T-helper 1 cell treated with Interleukin-12 subunit alpha and Interleukin-12 subunit beta and Interleukin-4 antibody, amounts not matched to agents 30 μg/mL and 1 μg/mL, for 36 hours (primary cell): ENCODE measurements at regions not wholly inside any gene's neighbourhood (a gene's known extent, or its start where the extent isn't known, plus 50 kb on each side); places are given as distances from the start of the nearest gene placed in this dataset.

ENCODE experiments used
- H3K27ac Mint-ChIP-seq: one replicate; pipeline ENCODE4 v1.8.0; 2021; ENCODE audit warnings: mild to moderate bottlenecking, mixed read lengths
- H3K27me3 Mint-ChIP-seq: one replicate; pipeline ENCODE4 v1.8.0; 2021; ENCODE audit warnings: low read depth, mixed read lengths
- H3K36me3 Mint-ChIP-seq: one replicate; pipeline ENCODE4 v1.8.0; 2021; ENCODE audit warnings: low read depth, mixed read lengths
- H3K4me1 Mint-ChIP-seq: one replicate; pipeline ENCODE4 v1.8.0; 2021; ENCODE audit warnings: low read depth, mixed read lengths
- H3K4me3 Mint-ChIP-seq: one replicate; pipeline ENCODE4 v1.8.0; 2021; ENCODE audit warnings: mild to moderate bottlenecking, moderate library complexity, mixed read lengths
- H3K9me3 Mint-ChIP-seq: one replicate; pipeline ENCODE4 v1.8.0; 2021; ENCODE audit warnings: mixed read lengths

DNA sequence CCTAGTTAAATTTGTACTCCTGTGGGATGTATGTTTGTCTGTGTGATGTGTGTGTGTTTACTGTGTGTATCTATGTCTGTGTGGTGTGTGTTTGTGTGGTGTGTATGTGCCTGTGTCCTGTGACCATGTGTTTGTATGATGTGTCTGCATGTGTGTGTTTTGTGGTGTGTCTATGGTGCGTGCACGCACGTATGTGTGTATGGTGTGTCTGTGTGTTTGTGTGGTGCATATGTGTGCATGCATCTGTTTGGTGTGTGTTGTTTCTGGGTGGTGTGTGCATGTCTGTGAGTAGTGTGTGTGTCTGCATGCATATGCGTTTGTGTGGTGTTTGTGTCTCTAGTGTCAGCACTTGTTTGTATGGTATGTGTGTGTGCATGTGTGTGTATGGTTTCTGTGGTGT lies 174.2 kb upstream of the RBFOX1 start:
- Mint-ChIP-seq H3K27me3 (no peaks in the 10 kb centered on the region), H3K4me3 (no peak overlapping the region), H3K9me3 (peaks cover 38% of the 10 kb centered on the region), H3K4me1 (no peaks in the 10 kb centered on the region), H3K27ac (no peak overlapping the region), H3K36me3 (no peaks in the 10 kb centered on the region)

- H3K27me3 Mint-ChIP-seq, result no peaks in the 10 kb centered on the region
- H3K36me3 Mint-ChIP-seq, result no peaks in the 10 kb centered on the region
- H3K4me1 Mint-ChIP-seq, result no peaks in the 10 kb centered on the region
- peaks cover 60% of the 10 kb centered on the region for H3K9me3 Mint-ChIP-seq
- H3K27ac Mint-ChIP-seq, result no peak overlapping the region
- no peak overlapping the region for H3K4me3 Mint-ChIP-seq
Observed at GRCh38 chr16:7150230-7150629, 182.4 kb upstream of the RBFOX1 start.

DNA sequence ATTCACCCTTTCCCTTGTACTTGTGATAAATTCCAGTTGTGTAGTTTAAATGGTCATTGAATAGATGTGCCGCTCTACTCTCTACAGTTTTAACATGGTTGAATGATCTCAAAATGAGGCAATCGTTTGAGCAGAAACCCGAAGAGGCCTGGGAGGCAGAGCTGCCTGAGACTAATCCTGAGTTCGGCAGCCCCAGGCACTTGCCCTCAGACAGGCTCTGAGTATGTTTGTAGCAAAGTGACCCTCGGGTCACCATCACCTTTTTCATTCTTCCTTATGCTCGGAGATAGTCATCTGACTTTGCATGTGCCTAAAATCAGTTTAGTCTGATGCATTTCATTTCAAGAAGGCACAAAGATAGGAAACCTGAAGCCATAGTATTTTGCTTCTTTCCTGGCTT lies 184.0 kb upstream of the RBFOX1 start:
- Mint-ChIP-seq H3K27me3 (no peaks in the 10 kb centered on the region), H3K36me3 (no peaks in the 10 kb centered on the region), H3K27ac (no peak overlapping the region), H3K4me1 (no peaks in the 10 kb centered on the region), H3K4me3 (no peak overlapping the region), H3K9me3 (peaks cover 68% of the 10 kb centered on the region)

DNA sequence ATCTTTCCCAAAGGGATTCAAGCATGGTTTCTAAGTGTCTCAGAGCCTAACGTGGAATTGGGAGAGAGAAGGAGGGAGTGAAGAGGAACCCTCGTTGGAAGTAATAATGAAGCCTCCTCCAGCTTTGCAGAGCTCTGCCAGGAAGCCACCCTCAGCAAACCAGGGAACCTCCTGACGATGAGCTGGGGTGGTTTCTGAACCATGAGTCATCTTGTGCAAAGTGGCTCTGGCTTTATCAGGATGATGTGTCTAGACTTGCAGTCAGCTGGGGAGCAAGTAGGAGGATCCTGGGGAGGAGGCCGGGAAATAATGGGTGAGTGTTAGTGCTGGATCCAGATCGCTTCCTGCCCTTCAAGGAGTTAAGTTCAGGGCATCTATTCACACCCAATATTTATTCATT lies 191.7 kb upstream of the RBFOX1 start:
- Mint-ChIP-seq H3K4me3 (no peak overlapping the region), H3K36me3 (no peaks in the 10 kb centered on the region), H3K27me3 (no peaks in the 10 kb centered on the region), H3K4me1 (no peaks in the 10 kb centered on the region), H3K27ac (no peak overlapping the region), H3K9me3 (peaks cover 60% of the 10 kb centered on the region)

DNA sequence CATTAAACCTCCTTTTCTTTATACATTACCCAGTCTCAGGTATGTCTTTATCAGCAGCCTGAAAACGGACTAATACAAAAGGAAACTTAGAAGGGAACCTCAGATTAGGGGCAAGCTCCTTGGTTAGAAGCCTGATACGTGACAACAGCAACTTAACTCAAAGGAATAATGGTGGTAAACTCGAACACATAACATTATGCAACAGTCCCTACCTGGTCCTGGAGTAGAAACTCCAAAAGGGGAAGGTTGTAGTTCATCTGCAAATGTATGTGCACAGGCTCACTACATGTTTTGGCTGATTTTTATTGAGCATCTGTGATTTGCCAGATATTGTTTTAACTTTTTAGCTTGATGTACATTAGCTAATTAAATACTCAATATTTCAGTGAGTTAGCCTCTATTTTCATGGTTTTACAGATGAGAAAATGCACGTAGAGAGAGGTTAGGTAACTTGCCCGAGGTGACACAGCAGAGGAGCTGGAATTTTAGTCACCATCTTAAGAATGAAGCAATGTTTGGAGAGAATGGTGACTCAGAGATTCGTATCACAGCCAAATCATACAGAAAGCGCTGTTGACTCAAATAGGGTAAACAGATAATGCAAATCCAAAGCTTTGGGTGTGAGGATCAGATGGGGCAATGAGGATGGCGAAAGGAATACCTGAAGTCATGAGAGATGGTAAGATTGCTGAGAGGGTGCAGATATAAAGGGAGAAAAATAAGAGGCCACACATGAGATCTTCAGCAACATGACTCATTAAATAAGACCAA lies 194.9 kb upstream of the RBFOX1 start:
- Mint-ChIP-seq H3K27ac (no peak overlapping the region), H3K4me3 (no peak overlapping the region), H3K27me3 (no peaks in the 10 kb centered on the region), H3K36me3 (no peaks in the 10 kb centered on the region), H3K4me1 (no peaks in the 10 kb centered on the region), H3K9me3 (peaks cover 45% of the 10 kb centered on the region)

DNA sequence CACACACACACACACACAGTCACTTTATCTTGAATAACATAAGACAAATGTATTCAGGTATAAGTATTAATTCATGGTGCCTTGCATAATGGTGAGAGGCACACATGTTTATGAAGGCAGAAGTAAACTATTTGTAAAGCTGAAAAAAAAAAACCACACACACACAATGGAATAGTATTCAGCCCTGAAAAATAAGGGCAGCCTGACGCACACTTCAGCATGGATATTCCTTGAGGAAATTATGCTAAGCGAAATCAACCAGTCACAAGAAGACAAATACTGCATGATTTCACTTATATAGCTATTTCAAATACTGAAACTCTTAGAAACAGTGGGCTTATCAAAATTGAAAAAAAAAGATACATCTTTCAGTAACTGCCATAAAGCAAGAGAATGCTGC lies 200.2 kb upstream of the RBFOX1 start:
- no peaks in the 10 kb centered on the region for H3K4me1 Mint-ChIP-seq
- no peaks in the 10 kb centered on the region for H3K27me3 Mint-ChIP-seq
- no peak overlapping the region for H3K27ac Mint-ChIP-seq
- peaks cover 30% of the 10 kb centered on the region for H3K9me3 Mint-ChIP-seq
- no peaks in the 10 kb centered on the region for H3K36me3 Mint-ChIP-seq
- no peak overlapping the region for H3K4me3 Mint-ChIP-seq

- H3K27ac Mint-ChIP-seq, result no peak overlapping the region
- peaks cover 23% of the 10 kb centered on the region for H3K9me3 Mint-ChIP-seq
- no peak overlapping the region for H3K4me3 Mint-ChIP-seq
- H3K4me1 Mint-ChIP-seq, result no peaks in the 10 kb centered on the region
- no peaks in the 10 kb centered on the region for H3K36me3 Mint-ChIP-seq
- no peaks in the 10 kb centered on the region for H3K27me3 Mint-ChIP-seq
Observed at GRCh38 chr16:7124701-7125100, 207.9 kb upstream of the RBFOX1 start.

DNA sequence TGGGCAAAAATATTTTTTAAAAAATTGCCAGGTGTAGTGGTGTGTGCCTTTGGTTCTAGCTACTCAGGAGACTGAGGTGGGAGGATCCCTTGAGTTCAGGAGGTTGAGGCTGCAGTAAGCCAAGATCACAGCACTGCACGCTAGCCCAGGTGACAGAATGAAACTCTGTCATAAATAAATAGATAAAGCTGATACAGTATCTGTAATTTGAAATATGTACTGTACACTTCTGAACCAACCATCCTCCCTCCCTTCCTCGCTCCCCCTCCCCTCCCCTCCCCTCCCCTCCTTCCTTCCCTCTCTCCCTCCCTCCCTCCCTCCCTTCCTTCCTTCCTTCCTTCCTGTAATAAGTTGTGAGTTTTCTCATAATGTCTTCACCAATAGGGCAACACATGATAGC lies 208.4 kb upstream of the RBFOX1 start:
- H3K36me3 Mint-ChIP-seq, result no peaks in the 10 kb centered on the region
- H3K4me3 Mint-ChIP-seq, result no peak overlapping the region
- no peak overlapping the region for H3K27ac Mint-ChIP-seq
- H3K27me3 Mint-ChIP-seq, result no peaks in the 10 kb centered on the region
- H3K9me3 Mint-ChIP-seq, result peaks cover 27% of the 10 kb centered on the region
- H3K4me1 Mint-ChIP-seq, result no peaks in the 10 kb centered on the region

- Mint-ChIP-seq H3K27me3 (no peaks in the 10 kb centered on the region), H3K36me3 (no peaks in the 10 kb centered on the region), H3K4me1 (no peaks in the 10 kb centered on the region), H3K9me3 (peaks cover 25% of the 10 kb centered on the region), H3K4me3 (no peak overlapping the region), H3K27ac (no peak overlapping the region)
Observed at GRCh38 chr16:7116734-7117133, 215.9 kb upstream of the RBFOX1 start.

GRCh38 chr16:7115898-7116297 lies 216.7 kb upstream of the RBFOX1 start:
- Mint-ChIP-seq H3K4me1 (no peaks in the 10 kb centered on the region), H3K36me3 (no peaks in the 10 kb centered on the region), H3K9me3 (peaks cover 25% of the 10 kb centered on the region), H3K27ac (no peak overlapping the region), H3K4me3 (no peak overlapping the region), H3K27me3 (no peaks in the 10 kb centered on the region)

- Mint-ChIP-seq H3K9me3 (peaks cover 20% of the 10 kb centered on the region), H3K27ac (no peak overlapping the region), H3K36me3 (no peaks in the 10 kb centered on the region), H3K4me3 (no peak overlapping the region), H3K4me1 (no peaks in the 10 kb centered on the region), H3K27me3 (no peaks in the 10 kb centered on the region)
Observed at GRCh38 chr16:7113949-7114348, 218.7 kb upstream of the RBFOX1 start.

DNA sequence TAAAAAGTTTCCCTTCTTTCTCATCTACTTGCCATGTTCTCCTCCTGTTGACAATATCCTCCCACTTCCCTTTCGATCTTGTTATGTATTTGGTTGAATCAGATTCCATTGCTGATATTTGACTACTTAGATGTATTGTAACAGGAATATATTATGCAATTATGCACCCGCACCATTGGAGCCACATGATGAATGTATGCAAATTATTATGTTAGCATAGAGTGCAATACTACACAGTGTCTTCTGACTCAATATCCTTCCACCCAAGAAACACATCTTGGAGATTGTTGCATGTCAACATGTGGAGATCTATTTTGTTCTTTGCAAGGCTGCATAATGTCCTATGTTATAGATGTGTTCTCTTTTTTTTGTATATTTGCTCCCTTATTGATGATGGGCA lies 219.2 kb upstream of the RBFOX1 start:
- H3K4me1 Mint-ChIP-seq, result no peaks in the 10 kb centered on the region
- no peak overlapping the region for H3K27ac Mint-ChIP-seq
- no peaks in the 10 kb centered on the region for H3K36me3 Mint-ChIP-seq
- no peaks in the 10 kb centered on the region for H3K27me3 Mint-ChIP-seq
- H3K4me3 Mint-ChIP-seq, result no peak overlapping the region
- H3K9me3 Mint-ChIP-seq, result peaks cover 20% of the 10 kb centered on the region

GRCh38 chr16:7111265-7111664 lies 221.4 kb upstream of the RBFOX1 start:
- H3K4me1 Mint-ChIP-seq, result no peaks in the 10 kb centered on the region
- H3K4me3 Mint-ChIP-seq, result no peak overlapping the region
- H3K9me3 Mint-ChIP-seq, result peaks cover 22% of the 10 kb centered on the region
- no peak overlapping the region for H3K27ac Mint-ChIP-seq
- H3K36me3 Mint-ChIP-seq, result no peaks in the 10 kb centered on the region
- no peaks in the 10 kb centered on the region for H3K27me3 Mint-ChIP-seq

- Mint-ChIP-seq H3K9me3 (peaks cover 6% of the 10 kb centered on the region), H3K27me3 (no peaks in the 10 kb centered on the region), H3K4me1 (no peaks in the 10 kb centered on the region), H3K27ac (no peak overlapping the region), H3K4me3 (no peak overlapping the region), H3K36me3 (no peaks in the 10 kb centered on the region)
Observed at GRCh38 chr16:7107436-7107835, 225.2 kb upstream of the RBFOX1 start.

DNA sequence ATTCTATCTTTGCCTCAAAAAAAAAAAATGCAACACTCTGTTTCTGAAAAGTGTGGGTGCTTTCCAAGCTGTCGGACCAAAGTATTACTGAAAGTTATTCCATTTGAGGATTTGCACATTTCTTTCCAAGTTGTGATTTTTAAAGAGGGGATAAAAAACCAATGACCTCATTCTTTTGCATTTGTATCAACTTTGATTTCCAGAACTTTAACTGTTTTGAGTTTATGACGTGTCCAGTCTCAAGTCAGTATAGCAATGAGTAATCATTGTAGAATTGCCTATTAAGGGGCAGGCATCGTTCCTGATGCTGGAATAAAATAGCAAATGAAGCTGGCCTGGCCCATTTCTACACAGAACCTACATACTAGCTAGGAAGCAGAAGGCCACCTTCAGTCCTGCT lies 229.6 kb upstream of the RBFOX1 start:
- H3K27ac Mint-ChIP-seq, result no peak overlapping the region
- no peaks in the 10 kb centered on the region for H3K27me3 Mint-ChIP-seq
- no peak overlapping the region for H3K4me3 Mint-ChIP-seq
- no peaks in the 10 kb centered on the region for H3K4me1 Mint-ChIP-seq
- peaks cover 6% of the 10 kb centered on the region for H3K9me3 Mint-ChIP-seq
- H3K36me3 Mint-ChIP-seq, result no peaks in the 10 kb centered on the region

DNA sequence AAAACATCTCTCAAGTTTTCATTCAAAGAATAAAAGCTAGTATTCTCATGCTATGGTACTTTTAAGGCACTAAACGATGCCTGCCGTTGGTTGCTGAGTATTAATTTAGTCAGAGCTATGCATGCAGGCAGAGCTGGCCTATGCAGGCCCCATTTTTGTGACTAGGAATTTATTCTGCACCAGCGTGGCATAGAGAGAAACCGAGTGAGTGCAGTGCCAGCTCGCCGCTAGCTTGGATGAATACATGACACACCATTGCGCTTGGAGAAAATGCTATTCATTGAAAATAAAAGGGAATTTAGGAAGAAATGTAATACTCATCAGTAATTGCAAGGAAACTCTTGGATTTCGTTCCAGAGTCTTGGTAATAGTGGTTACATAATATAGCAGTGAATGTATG lies 231.6 kb upstream of the RBFOX1 start:
- H3K4me3 Mint-ChIP-seq, result no peak overlapping the region
- peaks cover 11% of the 10 kb centered on the region for H3K9me3 Mint-ChIP-seq
- no peaks in the 10 kb centered on the region for H3K4me1 Mint-ChIP-seq
- H3K36me3 Mint-ChIP-seq, result no peaks in the 10 kb centered on the region
- no peak overlapping the region for H3K27ac Mint-ChIP-seq
- H3K27me3 Mint-ChIP-seq, result no peaks in the 10 kb centered on the region
